Progenitor cell of endocrine pancreas (in vitro differentiated cells): ENCODE measurements at regions not wholly inside any gene's neighbourhood (a gene's known extent, or its start where the extent isn't known, plus 50 kb on each side); places are given as distances from the start of the nearest gene placed in this dataset.

Source experiments
- DNase-seq: peaks from one replicate; pipeline ENCODE4 v3.0.0; 2021; ENCODE audit warnings: low spot score; ENCODE audit not compliant: unreplicated experiment
- H3K27ac Mint-ChIP-seq: 2 replicates; pipeline ENCODE4 v1.8.0; 2021; ENCODE audit warnings: mild to moderate bottlenecking, moderate library complexity, mixed read lengths
- H3K27me3 Mint-ChIP-seq: 2 replicates; pipeline ENCODE4 v1.8.0; 2021; ENCODE audit warnings: mixed read lengths
- H3K36me3 Mint-ChIP-seq: 2 replicates; pipeline ENCODE4 v1.8.0; 2022; ENCODE audit warnings: mixed read lengths; ENCODE audit not compliant: insufficient read depth
- H3K4me1 Mint-ChIP-seq: 2 replicates; pipeline ENCODE4 v1.8.0; 2021; ENCODE audit warnings: low read depth, mixed read lengths
- H3K4me3 Mint-ChIP-seq: 2 replicates; pipeline ENCODE4 v1.8.0; 2021; ENCODE audit warnings: low read depth, mild to moderate bottlenecking, moderate library complexity, mixed read lengths
- H3K9me3 Mint-ChIP-seq: 2 replicates; pipeline ENCODE4 v1.8.0; 2021; ENCODE audit warnings: low read depth, mixed read lengths
- TF ChIP-seq, protein P1 (sequence below): fragments of 200-600 bp; sonication (generic); IDR thresholded peaks from one replicate; pipeline ENCODE4 v1.5.0; 2021; ENCODE audit warnings: antibody characterized with exemption, mild to moderate bottlenecking; ENCODE audit not compliant: unreplicated experiment

DNA sequence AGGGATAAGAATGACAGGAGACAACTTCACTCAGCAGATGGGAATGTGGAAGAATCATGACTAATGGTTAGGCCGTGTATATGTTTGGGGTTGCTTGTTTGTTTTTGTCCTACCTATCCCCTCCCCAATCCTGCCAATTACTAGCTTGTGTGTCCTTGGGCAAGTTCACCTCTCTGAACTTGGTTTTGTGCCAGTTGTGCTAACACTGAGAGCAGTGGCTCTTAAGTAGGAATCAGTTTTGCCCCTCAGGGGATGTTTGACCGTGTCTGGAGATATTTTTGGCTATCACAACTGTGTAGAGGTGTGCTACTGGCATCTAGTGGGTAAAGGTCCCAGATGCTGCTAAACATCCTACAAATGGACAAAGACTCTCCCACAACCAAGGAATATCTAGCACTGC is 287.0 kb downstream of the DMRT2 start:
- TF ChIP-seq, protein P1, sequence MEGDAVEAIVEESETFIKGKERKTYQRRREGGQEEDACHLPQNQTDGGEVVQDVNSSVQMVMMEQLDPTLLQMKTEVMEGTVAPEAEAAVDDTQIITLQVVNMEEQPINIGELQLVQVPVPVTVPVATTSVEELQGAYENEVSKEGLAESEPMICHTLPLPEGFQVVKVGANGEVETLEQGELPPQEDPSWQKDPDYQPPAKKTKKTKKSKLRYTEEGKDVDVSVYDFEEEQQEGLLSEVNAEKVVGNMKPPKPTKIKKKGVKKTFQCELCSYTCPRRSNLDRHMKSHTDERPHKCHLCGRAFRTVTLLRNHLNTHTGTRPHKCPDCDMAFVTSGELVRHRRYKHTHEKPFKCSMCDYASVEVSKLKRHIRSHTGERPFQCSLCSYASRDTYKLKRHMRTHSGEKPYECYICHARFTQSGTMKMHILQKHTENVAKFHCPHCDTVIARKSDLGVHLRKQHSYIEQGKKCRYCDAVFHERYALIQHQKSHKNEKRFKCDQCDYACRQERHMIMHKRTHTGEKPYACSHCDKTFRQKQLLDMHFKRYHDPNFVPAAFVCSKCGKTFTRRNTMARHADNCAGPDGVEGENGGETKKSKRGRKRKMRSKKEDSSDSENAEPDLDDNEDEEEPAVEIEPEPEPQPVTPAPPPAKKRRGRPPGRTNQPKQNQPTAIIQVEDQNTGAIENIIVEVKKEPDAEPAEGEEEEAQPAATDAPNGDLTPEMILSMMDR, result no peak
- Mint-ChIP-seq H3K27ac (no peak overlapping the region), H3K36me3 (no peaks in the 10 kb centered on the region), H3K9me3 (no peaks in the 10 kb centered on the region), H3K4me3 (no peak overlapping the region), H3K4me1 (no peaks in the 10 kb centered on the region), H3K27me3 (peaks cover 9% of the 10 kb centered on the region)
- no peak for DNase-seq

DNA sequence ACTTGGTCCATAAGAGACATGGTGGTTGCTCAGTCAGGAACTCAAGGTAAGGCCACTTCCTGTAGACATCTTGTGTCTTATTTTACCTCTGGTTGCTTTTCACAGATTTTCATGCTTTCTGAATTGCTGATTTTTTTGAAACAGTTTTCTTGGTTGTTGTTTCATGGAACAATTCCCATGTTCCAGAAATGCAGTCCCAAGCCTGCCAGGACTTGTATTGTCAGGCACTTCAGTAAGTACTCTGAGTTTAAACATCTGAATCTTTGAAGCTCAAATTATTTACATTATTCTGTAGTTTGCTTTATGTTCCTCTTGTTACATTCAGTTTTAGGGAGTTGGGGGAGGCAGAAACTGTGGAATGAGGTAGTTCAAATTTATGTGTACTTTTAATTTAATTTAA is 290.2 kb downstream of the DMRT2 start:
- H3K4me1 Mint-ChIP-seq, result no peaks in the 10 kb centered on the region
- H3K27ac Mint-ChIP-seq, result no peak overlapping the region
- peaks cover 5% of the 10 kb centered on the region for H3K9me3 Mint-ChIP-seq
- H3K27me3 Mint-ChIP-seq, result peaks cover 9% of the 10 kb centered on the region
- H3K4me3 Mint-ChIP-seq, result no peak overlapping the region
- no peaks in the 10 kb centered on the region for H3K36me3 Mint-ChIP-seq
- DNase-seq, result no peak
- TF ChIP-seq, protein P1, result no peak

DNA sequence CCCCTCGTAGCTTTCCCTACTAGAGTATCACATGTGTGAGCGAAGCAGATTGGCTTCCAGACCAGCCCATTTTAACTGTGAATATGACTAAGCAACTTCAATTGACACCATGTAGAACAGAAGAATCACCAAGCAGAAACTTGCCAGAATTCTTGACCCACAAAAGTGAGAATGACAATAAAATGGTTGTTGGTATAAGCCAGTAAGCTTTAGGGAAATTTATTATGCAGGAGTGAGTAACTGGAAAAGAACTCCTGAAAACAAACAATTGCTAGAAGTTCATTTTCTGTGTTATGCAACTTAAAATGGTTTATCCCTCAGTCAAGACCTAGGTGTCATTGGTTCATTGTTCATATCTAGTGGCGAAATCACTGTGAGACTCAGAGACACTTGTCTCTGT is 303.1 kb downstream of the DMRT2 start:
- Mint-ChIP-seq H3K4me3 (no peak overlapping the region), H3K4me1 (no peaks in the 10 kb centered on the region), H3K36me3 (no peaks in the 10 kb centered on the region), H3K27me3 (peaks cover 2% of the 10 kb centered on the region), H3K9me3 (no peaks in the 10 kb centered on the region), H3K27ac (no peak overlapping the region)
- DNase-seq, result no peak
- TF ChIP-seq, protein P1, result no peak

DNA sequence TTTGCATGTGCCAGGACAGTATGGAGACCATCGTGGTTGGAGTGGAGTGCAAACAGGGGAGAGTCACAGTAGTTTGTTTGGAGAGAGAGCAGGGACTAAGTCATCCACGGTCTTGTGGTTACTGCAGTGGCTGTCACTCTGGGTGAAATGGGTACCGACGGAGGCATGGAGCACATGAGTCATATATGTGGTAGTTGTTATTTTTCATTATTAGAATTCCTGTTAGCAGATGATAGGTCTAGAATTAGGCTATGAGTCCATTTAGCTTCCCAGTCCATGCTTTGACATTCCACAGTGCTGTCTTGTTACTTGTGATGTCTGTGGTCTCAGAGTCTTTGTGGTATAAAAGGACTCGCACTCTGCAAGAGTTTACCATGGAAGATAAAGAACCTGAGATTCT is 303.9 kb downstream of the DMRT2 start:
- Mint-ChIP-seq H3K4me3 (no peak overlapping the region), H3K9me3 (no peaks in the 10 kb centered on the region)

DNA sequence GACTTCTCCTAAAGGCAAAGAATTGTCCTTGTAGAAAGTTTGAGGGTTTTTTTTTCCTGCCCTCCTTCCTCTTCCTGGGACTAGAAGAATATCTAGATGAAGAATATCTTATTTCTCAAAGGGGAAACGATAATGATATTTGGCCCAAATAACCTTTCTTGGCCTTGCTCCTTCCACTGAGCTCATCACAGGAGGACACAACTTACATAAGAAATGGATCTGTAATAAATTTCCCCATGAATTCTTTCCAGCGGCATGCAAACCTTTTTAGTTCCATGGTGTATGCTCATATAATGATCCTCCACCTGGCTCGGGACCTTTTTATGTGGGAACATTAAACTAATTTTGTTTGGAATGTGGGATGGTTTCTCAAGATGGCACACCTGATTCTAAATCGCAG is 304.4 kb downstream of the DMRT2 start:
- no peak overlapping the region for H3K27ac Mint-ChIP-seq
- TF ChIP-seq, protein P1, result no peak
- no peak for DNase-seq
- no peaks in the 10 kb centered on the region for H3K4me1 Mint-ChIP-seq
- peaks cover 2% of the 10 kb centered on the region for H3K27me3 Mint-ChIP-seq
- H3K36me3 Mint-ChIP-seq, result no peaks in the 10 kb centered on the region
- H3K4me3 Mint-ChIP-seq, result no peak overlapping the region
- H3K9me3 Mint-ChIP-seq, result no peaks in the 10 kb centered on the region

More for the DNA sequence above, 303.9 kb downstream of the DMRT2 start:
- peaks cover 2% of the 10 kb centered on the region for H3K27me3 Mint-ChIP-seq
- TF ChIP-seq, protein P1, result no peak
- DNase-seq, result no peak
- H3K36me3 Mint-ChIP-seq, result no peaks in the 10 kb centered on the region
- no peaks in the 10 kb centered on the region for H3K4me1 Mint-ChIP-seq
- H3K27ac Mint-ChIP-seq, result no peak overlapping the region

DNA sequence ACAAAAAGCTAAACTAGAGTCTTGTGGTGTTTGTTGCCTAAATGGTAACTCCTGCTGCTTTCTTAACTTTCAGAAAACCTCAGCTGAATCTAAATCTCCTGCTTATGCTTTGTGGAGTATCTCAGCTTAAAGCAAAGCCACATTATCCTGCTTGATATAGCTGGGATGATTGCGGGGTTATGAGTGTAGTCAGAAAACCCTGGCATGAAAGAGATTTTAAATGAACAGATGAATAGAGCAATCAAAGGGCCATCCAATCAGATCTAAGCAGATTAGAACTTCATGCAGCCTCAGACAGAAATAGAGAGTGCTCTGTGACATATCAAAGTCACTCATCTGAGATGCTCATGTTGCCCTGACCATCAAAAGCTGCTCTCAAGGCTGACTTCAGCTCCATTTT is 305.5 kb downstream of the DMRT2 start:
- Mint-ChIP-seq H3K27ac (no peak overlapping the region), H3K36me3 (no peaks in the 10 kb centered on the region), H3K9me3 (no peaks in the 10 kb centered on the region), H3K4me1 (no peaks in the 10 kb centered on the region), H3K27me3 (no peaks in the 10 kb centered on the region), H3K4me3 (no peak overlapping the region)
- no peak for DNase-seq
- TF ChIP-seq, protein P1, result no peak
